ENCODE measurements at regions not wholly inside any gene's neighbourhood (a gene's known extent, or its start where the extent isn't known, plus 50 kb on each side); places are given as distances from the start of the nearest gene placed in this dataset.

GRCh38 chr10:57992321-57993077 is 275.2 kb downstream of the IPMK start:
- DNase-seq: no peak
- H3K27ac ChIP-seq: no peak overlapping the region
- no peak overlapping the region for H3K4me3 ChIP-seq (ENCODE audit: low read depth, low read length)
- TF ChIP-seq, protein P1, sequence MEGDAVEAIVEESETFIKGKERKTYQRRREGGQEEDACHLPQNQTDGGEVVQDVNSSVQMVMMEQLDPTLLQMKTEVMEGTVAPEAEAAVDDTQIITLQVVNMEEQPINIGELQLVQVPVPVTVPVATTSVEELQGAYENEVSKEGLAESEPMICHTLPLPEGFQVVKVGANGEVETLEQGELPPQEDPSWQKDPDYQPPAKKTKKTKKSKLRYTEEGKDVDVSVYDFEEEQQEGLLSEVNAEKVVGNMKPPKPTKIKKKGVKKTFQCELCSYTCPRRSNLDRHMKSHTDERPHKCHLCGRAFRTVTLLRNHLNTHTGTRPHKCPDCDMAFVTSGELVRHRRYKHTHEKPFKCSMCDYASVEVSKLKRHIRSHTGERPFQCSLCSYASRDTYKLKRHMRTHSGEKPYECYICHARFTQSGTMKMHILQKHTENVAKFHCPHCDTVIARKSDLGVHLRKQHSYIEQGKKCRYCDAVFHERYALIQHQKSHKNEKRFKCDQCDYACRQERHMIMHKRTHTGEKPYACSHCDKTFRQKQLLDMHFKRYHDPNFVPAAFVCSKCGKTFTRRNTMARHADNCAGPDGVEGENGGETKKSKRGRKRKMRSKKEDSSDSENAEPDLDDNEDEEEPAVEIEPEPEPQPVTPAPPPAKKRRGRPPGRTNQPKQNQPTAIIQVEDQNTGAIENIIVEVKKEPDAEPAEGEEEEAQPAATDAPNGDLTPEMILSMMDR (IDR thresholded peaks at IDR 0.05; ENCODE audit: low read depth, low read length, missing control alignments): no peak
- in situ Hi-C loops (cut with HindIII; ENCODE audit: low pct_ligation_motif_present, low sequenced_read_pairs): no loop called here
- no peaks in the 10 kb centered on the region for H3K27me3 ChIP-seq (replicated peaks)
- H3K36me3 ChIP-seq (replicated peaks): no peaks in the 10 kb centered on the region

DNA sequence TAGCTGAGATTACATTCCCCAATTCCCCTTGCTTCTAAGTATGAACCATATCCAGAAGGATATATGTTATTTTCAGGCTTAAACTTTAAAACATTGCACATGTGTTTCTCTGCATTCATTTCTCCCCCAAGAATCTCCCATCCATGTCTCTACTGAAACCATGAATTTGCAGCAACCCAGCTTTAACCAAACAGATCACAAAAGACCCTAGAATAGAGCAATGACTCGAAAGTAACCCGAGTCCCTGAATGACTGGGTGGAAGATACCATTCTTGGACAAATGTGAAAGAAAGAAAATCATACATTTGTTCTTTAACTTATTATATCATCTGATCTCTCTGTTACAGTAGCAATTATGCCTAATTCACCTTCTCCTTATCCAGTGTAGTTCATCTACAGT is 278.7 kb downstream of the IPMK start:
- no peaks in the 10 kb centered on the region for H3K27me3 ChIP-seq (replicated peaks)
- H3K27ac ChIP-seq: no peak overlapping the region
- TF ChIP-seq, protein P1 (IDR thresholded peaks at IDR 0.05; ENCODE audit: low read depth, low read length, missing control alignments): no peak
- DNase-seq: no peak
- in situ Hi-C loops (cut with HindIII; ENCODE audit: low pct_ligation_motif_present, low sequenced_read_pairs): no loop called here
- no peaks in the 10 kb centered on the region for H3K36me3 ChIP-seq (replicated peaks)
- no peak overlapping the region for H3K4me3 ChIP-seq (ENCODE audit: low read depth, low read length)

GRCh38 chr10:57987055-57987721 is 280.5 kb downstream of the IPMK start:
- H3K27ac ChIP-seq: no peak overlapping the region
- TF ChIP-seq, protein P1 (IDR thresholded peaks at IDR 0.05; ENCODE audit: low read depth, low read length, missing control alignments): no peak
- no peak for DNase-seq
- in situ Hi-C loops (cut with HindIII; ENCODE audit: low pct_ligation_motif_present, low sequenced_read_pairs): no loop called here
- no peaks in the 10 kb centered on the region for H3K27me3 ChIP-seq (replicated peaks)
- no peaks in the 10 kb centered on the region for H3K36me3 ChIP-seq (replicated peaks)
- H3K4me3 ChIP-seq (ENCODE audit: low read depth, low read length): no peak overlapping the region

- Histone ChIP-seq H3K36me3 (replicated peaks) (no peaks in the 10 kb centered on the region), H3K27me3 (replicated peaks) (no peaks in the 10 kb centered on the region), H3K4me3 (ENCODE audit: low read depth, low read length) (no peak overlapping the region), H3K27ac (no peak overlapping the region)
- TF ChIP-seq, protein P1 (IDR thresholded peaks at IDR 0.05; ENCODE audit: low read depth, low read length, missing control alignments): no peak
- in situ Hi-C loops (cut with HindIII; ENCODE audit: low pct_ligation_motif_present, low sequenced_read_pairs): no loop called here
- DNase-seq: no peak
Observed at GRCh38 chr10:57986422-57986821, 281.3 kb downstream of the IPMK start.

DNA sequence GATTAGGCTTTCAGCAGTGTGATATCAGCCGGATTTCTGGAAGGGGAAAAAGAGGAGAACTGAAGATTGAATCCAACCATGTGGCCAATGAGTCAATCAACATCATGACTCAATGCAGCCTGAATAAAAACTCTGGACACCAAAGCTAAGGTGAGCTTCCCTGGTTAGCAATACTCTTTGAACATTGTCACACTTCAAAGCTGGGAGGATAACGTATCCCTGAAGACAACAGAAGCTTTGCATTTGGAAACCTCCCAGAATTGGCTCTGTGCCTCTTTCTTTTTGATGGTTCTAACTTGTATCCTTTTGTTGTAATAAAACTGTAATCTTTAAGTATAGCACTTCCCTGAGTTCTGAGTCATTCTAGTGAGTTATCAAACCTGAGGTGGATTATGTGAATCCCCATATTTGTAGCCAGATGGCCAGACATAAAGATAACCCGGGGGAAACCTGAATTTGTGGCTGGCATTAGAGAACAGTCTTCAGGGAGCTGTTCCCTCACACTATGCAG is 284.4 kb downstream of the IPMK start:
- Histone ChIP-seq H3K4me3 (ENCODE audit: low read depth, low read length) (no peak overlapping the region), H3K36me3 (replicated peaks) (no peaks in the 10 kb centered on the region), H3K27me3 (replicated peaks) (no peaks in the 10 kb centered on the region), H3K27ac (no peak overlapping the region)
- in situ Hi-C loops (cut with HindIII; ENCODE audit: low pct_ligation_motif_present, low sequenced_read_pairs): no loop called here
- no peak for DNase-seq
- TF ChIP-seq, protein P1 (IDR thresholded peaks at IDR 0.05; ENCODE audit: low read depth, low read length, missing control alignments): no peak

All from brain microvascular endothelial cell (primary cell).